ENCODE measurements at regions not wholly inside any gene's neighbourhood (a gene's known extent, or its start where the extent isn't known, plus 50 kb on each side); places are given as distances from the start of the nearest gene placed in this dataset.

- ATAC-seq, result peak in 1 of 4 donors; percentile 27
- peaks cover 0 to 2% (median 0%) of the 10 kb centered on the region in 9 donors for H3K27me3 ChIP-seq
- TF ChIP-seq POLR2A (IDR thresholded peaks at IDR 0.05) (no peak), CTCF (IDR thresholded peaks at IDR 0.05) (no peak)
- no peak overlapping the region for H3K4me3 ChIP-seq
- H3K27ac ChIP-seq, result no peak overlapping the region
- intact Hi-C loops (cut with DNase I), result no loop called here
- DNase-seq, result peak in 1 of 5 donors; percentile 49
- no peaks in the 10 kb centered on the region for H3K36me3 ChIP-seq
- no peaks in the 10 kb centered on the region for H3K9me3 ChIP-seq
- H3K4me1 ChIP-seq, result no peaks in the 10 kb centered on the region
- 87 to 94% (median 92%) methylated on average over 18 to 25 of the region's 25 CpGs for WGBS, 4 donors
These were observed 74.6 kb upstream of the OTOS start for GRCh38 chr2:240214790-240215675.

- intact Hi-C loops (cut with DNase I), result no loop called here
- DNase-seq (peak in 1 of 5 donors; percentile 35), ATAC-seq (no peak)
- Histone ChIP-seq H3K9me3 (no peaks in the 10 kb centered on the region), H3K4me1 (no peaks in the 10 kb centered on the region), H3K27ac (no peak overlapping the region), H3K4me3 (no peak overlapping the region), H3K27me3 (peaks cover 0 to 2% (median 0%) of the 10 kb centered on the region in 9 donors), H3K36me3 (no peaks in the 10 kb centered on the region)
- 82 to 89% (median 86%) methylated on average over 6 to 8 of the region's 8 CpGs for WGBS, 4 donors
- TF ChIP-seq POLR2A (IDR thresholded peaks at IDR 0.05) (no peak), CTCF (IDR thresholded peaks at IDR 0.05) (no peak)
These were observed 75.2 kb upstream of the OTOS start for GRCh38 chr2:240215676-240216051.

GRCh38 chr2:240216167-240216566 is 75.7 kb upstream of the OTOS start:
- Histone ChIP-seq H3K27me3 (peaks cover 0 to 2% (median 0%) of the 10 kb centered on the region in 9 donors), H3K36me3 (no peaks in the 10 kb centered on the region), H3K4me3 (no peak overlapping the region), H3K4me1 (no peaks in the 10 kb centered on the region), H3K27ac (no peak overlapping the region), H3K9me3 (no peaks in the 10 kb centered on the region)
- intact Hi-C loops (cut with DNase I), result no loop called here
- no peak for TF ChIP-seq POLR2A (IDR thresholded peaks at IDR 0.05)
- no peak for TF ChIP-seq CTCF (IDR thresholded peaks at IDR 0.05)
- ATAC-seq (no peak), DNase-seq (peak in 2 of 5 donors; percentile 7 to 33)
- WGBS, 4 donors, result 57 to 84% (median 79%) methylated on average over 5 to 8 of the region's 8 CpGs

GRCh38 chr2:240217431-240218301 is 77.2 kb upstream of the OTOS start:
- peak in 1 of 4 donors; percentile 27 for ATAC-seq
- H3K9me3 ChIP-seq, result peaks cover 0 to 7% (median 0%) of the 10 kb centered on the region in 12 donors
- no peaks in the 10 kb centered on the region for H3K4me1 ChIP-seq
- no peaks in the 10 kb centered on the region for H3K36me3 ChIP-seq
- intact Hi-C loops (cut with DNase I), result no loop called here
- no peak overlapping the region for H3K27ac ChIP-seq
- no peak overlapping the region for H3K4me3 ChIP-seq
- no peak for TF ChIP-seq POLR2A (IDR thresholded peaks at IDR 0.05)
- no peak for TF ChIP-seq CTCF (IDR thresholded peaks at IDR 0.05)
- H3K27me3 ChIP-seq, result peaks cover 0 to 5% (median 0%) of the 10 kb centered on the region in 9 donors
- 86 to 93% (median 90%) methylated on average over 17 to 20 of the region's 20 CpGs for WGBS, 4 donors
- DNase-seq, result peak in 3 of 5 donors; percentile 2 to 14 (median 12)

Data from heart left ventricle (tissue), 16 donors.